ENCODE measurements at regions not wholly inside any gene's neighbourhood (a gene's known extent, or its start where the extent isn't known, plus 50 kb on each side); places are given as distances from the start of the nearest gene placed in this dataset.

DNA sequence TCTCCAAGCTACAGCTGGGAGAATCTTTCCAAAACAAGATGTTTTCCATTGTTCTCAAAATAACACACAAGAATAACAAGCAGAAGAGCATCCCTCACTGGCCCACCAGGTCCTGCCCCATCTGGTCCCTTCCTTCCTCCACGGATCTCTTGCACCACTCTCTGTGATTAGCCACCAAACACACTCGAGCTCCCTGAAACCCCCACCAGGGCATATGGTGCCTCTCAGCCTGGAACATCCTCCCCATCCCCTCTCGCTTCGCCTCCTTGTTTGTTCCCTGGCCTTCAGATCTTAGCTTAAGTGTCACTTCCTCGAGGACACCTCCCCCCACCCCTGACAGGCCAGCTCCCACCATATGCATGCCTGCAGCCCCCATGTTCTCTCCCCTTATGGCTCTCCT lies 496.6 kb upstream of the PROK2 start:
- TF ChIP-seq POLR2A (IDR thresholded peaks at IDR 0.05; ENCODE audit: low read depth, low read length), result no peak
- no peak for TF ChIP-seq SPI1 (IDR thresholded peaks at IDR 0.05; ENCODE audit: low read depth, low read length)
- TF ChIP-seq POLR2AphosphoS5 (IDR thresholded peaks at IDR 0.05; ENCODE audit: low read depth, low read length), result no peak
- TF ChIP-seq POU2F2 (IDR thresholded peaks at IDR 0.05; ENCODE audit: low read depth, low read length), result no peak

Data from GM12891 (cell line).